ENCODE measurements at regions not wholly inside any gene's neighbourhood (a gene's known extent, or its start where the extent isn't known, plus 50 kb on each side); places are given as distances from the start of the nearest gene placed in this dataset.

DNA sequence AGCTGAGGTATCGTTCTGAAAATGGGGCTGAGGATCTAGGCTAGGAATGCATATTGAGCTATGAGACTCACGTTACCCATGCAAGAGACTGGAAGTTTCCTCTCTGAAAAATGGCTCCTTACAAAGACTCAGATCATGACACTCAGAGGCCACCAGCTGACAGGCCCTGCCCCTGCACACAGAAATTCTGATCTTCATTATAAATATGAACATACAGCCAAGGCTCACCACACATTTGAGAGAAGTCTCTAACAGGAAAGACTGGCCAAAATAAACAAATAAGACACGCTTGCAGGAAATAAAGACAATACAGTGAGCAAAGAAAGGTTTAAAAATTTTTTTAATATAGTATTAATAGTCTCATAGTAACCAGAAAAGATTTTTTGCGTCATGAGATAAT lies 365.9 kb downstream of the NFIB start:
- H3K4me3 Mint-ChIP-seq (ENCODE audit: unreplicated experiment) = no peak overlapping the region
- no peak overlapping the region for H3K27ac Mint-ChIP-seq (ENCODE audit: unreplicated experiment)
- no peaks in the 10 kb centered on the region for H3K27me3 Mint-ChIP-seq (ENCODE audit: unreplicated experiment)
- DNase-seq (ENCODE audit: low spot score) = no peak
- peaks cover 7% of the 10 kb centered on the region for H3K4me1 Mint-ChIP-seq (ENCODE audit: unreplicated experiment)
- TF ChIP-seq, protein P1, sequence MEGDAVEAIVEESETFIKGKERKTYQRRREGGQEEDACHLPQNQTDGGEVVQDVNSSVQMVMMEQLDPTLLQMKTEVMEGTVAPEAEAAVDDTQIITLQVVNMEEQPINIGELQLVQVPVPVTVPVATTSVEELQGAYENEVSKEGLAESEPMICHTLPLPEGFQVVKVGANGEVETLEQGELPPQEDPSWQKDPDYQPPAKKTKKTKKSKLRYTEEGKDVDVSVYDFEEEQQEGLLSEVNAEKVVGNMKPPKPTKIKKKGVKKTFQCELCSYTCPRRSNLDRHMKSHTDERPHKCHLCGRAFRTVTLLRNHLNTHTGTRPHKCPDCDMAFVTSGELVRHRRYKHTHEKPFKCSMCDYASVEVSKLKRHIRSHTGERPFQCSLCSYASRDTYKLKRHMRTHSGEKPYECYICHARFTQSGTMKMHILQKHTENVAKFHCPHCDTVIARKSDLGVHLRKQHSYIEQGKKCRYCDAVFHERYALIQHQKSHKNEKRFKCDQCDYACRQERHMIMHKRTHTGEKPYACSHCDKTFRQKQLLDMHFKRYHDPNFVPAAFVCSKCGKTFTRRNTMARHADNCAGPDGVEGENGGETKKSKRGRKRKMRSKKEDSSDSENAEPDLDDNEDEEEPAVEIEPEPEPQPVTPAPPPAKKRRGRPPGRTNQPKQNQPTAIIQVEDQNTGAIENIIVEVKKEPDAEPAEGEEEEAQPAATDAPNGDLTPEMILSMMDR (IDR thresholded peaks at IDR 0.05; ENCODE audit: unreplicated experiment) = no peak
- no peaks in the 10 kb centered on the region for H3K36me3 Mint-ChIP-seq (ENCODE audit: low read depth, unreplicated experiment)
- no peaks in the 10 kb centered on the region for H3K9me3 Mint-ChIP-seq (ENCODE audit: unreplicated experiment)

GRCh38 chr9:13943176-13943575 lies 370.8 kb downstream of the NFIB start:
- H3K27ac Mint-ChIP-seq (ENCODE audit: unreplicated experiment) = no peak overlapping the region
- no peaks in the 10 kb centered on the region for H3K36me3 Mint-ChIP-seq (ENCODE audit: low read depth, unreplicated experiment)
- no peak for DNase-seq (ENCODE audit: low spot score)
- TF ChIP-seq, protein P1 (IDR thresholded peaks at IDR 0.05; ENCODE audit: unreplicated experiment) = no peak
- no peak overlapping the region for H3K4me3 Mint-ChIP-seq (ENCODE audit: unreplicated experiment)
- no peaks in the 10 kb centered on the region for H3K27me3 Mint-ChIP-seq (ENCODE audit: unreplicated experiment)
- H3K4me1 Mint-ChIP-seq (ENCODE audit: unreplicated experiment) = peaks cover 7% of the 10 kb centered on the region
- H3K9me3 Mint-ChIP-seq (ENCODE audit: unreplicated experiment) = no peaks in the 10 kb centered on the region

DNA sequence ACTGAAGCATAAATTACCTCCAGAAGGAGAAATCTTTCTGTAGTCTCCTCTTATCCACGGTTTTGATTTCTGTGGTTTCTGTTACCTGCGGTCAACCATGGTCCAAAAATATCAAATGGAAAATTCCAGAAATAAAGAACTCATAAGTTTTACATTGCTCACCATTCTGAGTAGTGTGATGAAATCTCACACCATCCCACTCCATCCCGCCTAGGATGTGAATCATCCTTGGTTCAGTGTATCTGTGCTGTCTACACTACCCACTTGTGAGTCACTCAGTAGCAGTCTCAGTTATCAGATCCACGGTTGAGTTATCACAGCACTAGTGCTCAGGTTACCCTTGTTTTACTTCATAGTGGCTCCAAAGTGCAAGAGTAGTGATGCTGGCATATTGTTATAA lies 371.2 kb downstream of the NFIB start:
- no peaks in the 10 kb centered on the region for H3K36me3 Mint-ChIP-seq (ENCODE audit: low read depth, unreplicated experiment)
- no peak overlapping the region for H3K27ac Mint-ChIP-seq (ENCODE audit: unreplicated experiment)
- TF ChIP-seq, protein P1 (IDR thresholded peaks at IDR 0.05; ENCODE audit: unreplicated experiment) = no peak
- no peak overlapping the region for H3K4me3 Mint-ChIP-seq (ENCODE audit: unreplicated experiment)
- H3K27me3 Mint-ChIP-seq (ENCODE audit: unreplicated experiment) = no peaks in the 10 kb centered on the region
- no peak for DNase-seq (ENCODE audit: low spot score)
- H3K4me1 Mint-ChIP-seq (ENCODE audit: unreplicated experiment) = peaks cover 3% of the 10 kb centered on the region
- H3K9me3 Mint-ChIP-seq (ENCODE audit: unreplicated experiment) = no peaks in the 10 kb centered on the region

DNA sequence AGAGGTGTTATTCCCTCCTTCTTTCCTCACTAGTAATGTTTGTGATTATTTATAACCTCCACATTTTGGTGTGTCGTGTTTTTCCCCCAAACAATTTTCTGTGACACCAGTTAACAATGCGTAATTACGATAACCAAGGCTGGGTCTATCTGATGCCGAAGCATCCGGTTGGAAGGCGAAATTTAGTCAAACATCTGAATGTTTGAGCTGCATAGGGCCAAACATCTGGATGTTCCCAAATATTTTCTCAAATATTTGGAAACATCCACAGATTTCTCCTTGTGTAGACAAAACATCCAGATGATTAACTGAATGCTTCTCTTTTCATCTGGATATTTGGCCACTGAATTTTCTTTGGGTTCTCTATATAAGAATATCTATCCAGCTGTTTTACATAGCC lies 371.7 kb downstream of the NFIB start:
- Mint-ChIP-seq H3K4me1 (ENCODE audit: unreplicated experiment) (no peaks in the 10 kb centered on the region), H3K36me3 (ENCODE audit: low read depth, unreplicated experiment) (no peaks in the 10 kb centered on the region), H3K9me3 (ENCODE audit: unreplicated experiment) (no peaks in the 10 kb centered on the region), H3K27me3 (ENCODE audit: unreplicated experiment) (no peaks in the 10 kb centered on the region), H3K27ac (ENCODE audit: unreplicated experiment) (no peak overlapping the region), H3K4me3 (ENCODE audit: unreplicated experiment) (no peak overlapping the region)
- TF ChIP-seq, protein P1 (IDR thresholded peaks at IDR 0.05; ENCODE audit: unreplicated experiment) = no peak
- DNase-seq (ENCODE audit: low spot score) = no peak

GRCh38 chr9:13941714-13942113 lies 372.2 kb downstream of the NFIB start:
- Mint-ChIP-seq H3K27ac (ENCODE audit: unreplicated experiment) (no peak overlapping the region), H3K27me3 (ENCODE audit: unreplicated experiment) (no peaks in the 10 kb centered on the region), H3K4me3 (ENCODE audit: unreplicated experiment) (no peak overlapping the region), H3K36me3 (ENCODE audit: low read depth, unreplicated experiment) (no peaks in the 10 kb centered on the region), H3K9me3 (ENCODE audit: unreplicated experiment) (no peaks in the 10 kb centered on the region), H3K4me1 (ENCODE audit: unreplicated experiment) (no peaks in the 10 kb centered on the region)
- TF ChIP-seq, protein P1 (IDR thresholded peaks at IDR 0.05; ENCODE audit: unreplicated experiment) = no peak
- no peak for DNase-seq (ENCODE audit: low spot score)

All from endothelial cell (in vitro differentiated cells).